NB4 (cell line): ENCODE measurements at regions not wholly inside any gene's neighbourhood (a gene's known extent, or its start where the extent isn't known, plus 50 kb on each side); places are given as distances from the start of the nearest gene placed in this dataset.

Source experiments
- CTCF ChIP-seq: IDR thresholded peaks from one replicate; pipeline ENCODE4 v1.5.1; 2012; ENCODE audit warnings: low read depth, low read length
- MAX ChIP-seq: IDR thresholded peaks from 2 replicates; pipeline ENCODE4 v1.6.1; 2011; ENCODE audit warnings: low read depth, low read length
- MYC ChIP-seq: IDR thresholded peaks from 2 replicates; pipeline ENCODE4 v1.6.1; 2011; ENCODE audit warnings: low read depth, low read length
- POLR2A ChIP-seq: IDR thresholded peaks from 2 replicates; pipeline ENCODE4 v1.6.1; 2011; ENCODE audit warnings: mild to moderate bottlenecking; ENCODE audit not compliant: insufficient read length; ENCODE audit errors: extremely low read depth

DNA sequence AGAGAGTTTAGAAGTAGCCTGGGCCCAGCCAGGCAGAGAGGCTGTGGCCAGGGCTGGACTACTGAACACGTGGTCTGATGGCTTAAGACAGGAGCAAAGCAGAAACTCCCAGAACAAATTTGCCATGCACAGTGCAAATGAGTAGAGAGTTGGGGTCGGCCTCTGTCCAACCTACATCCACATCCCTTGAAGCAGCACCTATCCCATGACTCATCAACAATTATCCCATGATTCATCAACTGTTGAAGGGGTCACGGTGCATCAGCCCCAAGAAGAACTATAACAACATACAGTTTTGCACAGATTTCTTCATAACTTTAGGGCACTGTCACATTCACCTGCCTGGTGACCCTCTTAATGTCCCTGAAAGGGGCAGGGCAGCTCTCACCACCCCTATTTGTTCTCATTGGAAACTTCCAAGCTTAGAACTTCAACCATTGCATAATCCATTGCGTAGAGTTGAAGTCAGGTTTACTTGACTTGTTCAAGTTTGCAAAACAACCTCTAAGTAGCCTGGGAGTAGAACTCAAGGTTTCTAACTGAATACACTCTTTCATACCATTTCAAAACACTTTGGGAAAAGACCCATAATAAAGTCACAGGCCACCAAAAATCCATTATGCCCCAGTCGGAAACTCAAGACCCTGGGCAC is 235.2 kb upstream of the CDH5 start:
- no peak for TF ChIP-seq CTCF
- TF ChIP-seq POLR2A = no peak
- TF ChIP-seq MAX = no peak
- TF ChIP-seq MYC = no peak
